ENCODE measurements at regions not wholly inside any gene's neighbourhood (a gene's known extent, or its start where the extent isn't known, plus 50 kb on each side); places are given as distances from the start of the nearest gene placed in this dataset.

DNA sequence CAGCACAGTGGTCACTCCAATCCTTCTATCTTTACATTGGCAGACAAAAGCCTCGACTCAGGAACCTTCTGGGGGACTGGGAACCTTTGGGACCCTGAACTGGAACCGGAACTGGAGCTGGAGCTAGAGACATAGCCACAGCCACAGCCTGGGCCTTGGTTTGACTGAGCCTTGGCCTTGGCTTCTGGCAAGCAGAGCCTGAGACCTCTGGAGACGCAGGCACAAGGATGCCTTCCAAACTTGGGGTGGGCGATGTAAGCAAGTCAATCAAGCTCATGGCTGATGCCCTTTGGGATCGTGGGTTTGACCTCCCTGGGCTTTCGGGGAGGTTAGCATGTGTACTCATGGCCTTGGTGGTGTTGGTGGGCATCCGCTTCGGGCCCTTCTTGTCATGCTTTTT is 619.3 kb downstream of the MBD2 start:
- Histone ChIP-seq H3K36me3 (no peaks in the 10 kb centered on the region), H3K27me3 (ENCODE audit: low read depth) (no peaks in the 10 kb centered on the region), H3K4me3 (no peak overlapping the region), H3K9me3 (no peaks in the 10 kb centered on the region), H3K4me1 (no peaks in the 10 kb centered on the region), H3K27ac (no peak overlapping the region)
- intact Hi-C loops (cut with DNase I), result no loop called here
- no peak for TF ChIP-seq CTCF (IDR thresholded peaks at IDR 0.05)
- ATAC-seq (peak in 1 of 2 donors; percentile 37), DNase-seq (no peak)

GRCh38 chr18:53603276-53603675 is 621.2 kb downstream of the MBD2 start:
- no peaks in the 10 kb centered on the region for H3K36me3 ChIP-seq
- ATAC-seq, result no peak
- no peak overlapping the region for H3K4me3 ChIP-seq
- no peak overlapping the region for H3K27ac ChIP-seq
- intact Hi-C loops (cut with DNase I), result no loop called here
- no peaks in the 10 kb centered on the region for H3K9me3 ChIP-seq
- H3K27me3 ChIP-seq (ENCODE audit: low read depth), result no peaks in the 10 kb centered on the region
- H3K4me1 ChIP-seq, result no peaks in the 10 kb centered on the region
- DNase-seq, result no peak
- no peak for TF ChIP-seq CTCF (IDR thresholded peaks at IDR 0.05)

- intact Hi-C loops (cut with DNase I), result no loop called here
- DNase-seq (no peak), ATAC-seq (no peak)
- no peaks in the 10 kb centered on the region for H3K27me3 ChIP-seq (ENCODE audit: low read depth)
- H3K9me3 ChIP-seq, result no peaks in the 10 kb centered on the region
- no peak overlapping the region for H3K4me3 ChIP-seq
- TF ChIP-seq CTCF (IDR thresholded peaks at IDR 0.05), result no peak
- no peak overlapping the region for H3K27ac ChIP-seq
- H3K4me1 ChIP-seq, result no peaks in the 10 kb centered on the region
- no peaks in the 10 kb centered on the region for H3K36me3 ChIP-seq
Measured at GRCh38 chr18:53601344-53601743, 623.1 kb downstream of the MBD2 start.

- Histone ChIP-seq H3K4me3 (no peak overlapping the region), H3K4me1 (no peaks in the 10 kb centered on the region), H3K9me3 (no peaks in the 10 kb centered on the region), H3K36me3 (no peaks in the 10 kb centered on the region), H3K27ac (no peak overlapping the region), H3K27me3 (ENCODE audit: low read depth) (no peaks in the 10 kb centered on the region)
- DNase-seq, result no peak
- ATAC-seq, result no peak
- intact Hi-C loops (cut with DNase I), result no loop called here
- no peak for TF ChIP-seq CTCF (IDR thresholded peaks at IDR 0.05)
Measured at GRCh38 chr18:53586923-53587322, 637.5 kb downstream of the MBD2 start.
